Pancreas (tissue), 10 donors: ENCODE measurements at regions not wholly inside any gene's neighbourhood (a gene's known extent, or its start where the extent isn't known, plus 50 kb on each side); places are given as distances from the start of the nearest gene placed in this dataset.

ENCODE experiments used
- ATAC-seq, 4 donors: fragments of 200-7000 bp; cut with Tn5 transposase; one replicate each; pipeline versions ENCODE4 v1.8.0 to v1.9.1; 2020; ENCODE audit warnings: mild to moderate bottlenecking in 4 of 4, moderate library complexity in 4 of 4
- DNase-seq, 6 donors: peaks; one replicate each; pipeline ENCODE4 v3.0.0-alpha.2; 2020
- FAIRE-seq: peaks from 2 replicates; lab custom pipeline; 2012; peaks lifted over from hg19 to GRCh38; lab: Jason Lieb, UNC
- H3K27ac ChIP-seq, 4 donors: fragments of 200-600 bp; sonication (generic); 1 replicate in 3 of 4; 2 replicates in 1 of 4; pipeline versions ENCODE4 v1.5.0 to v1.8.0; 2020
- H3K27me3 ChIP-seq, 4 donors: fragments of 200-600 bp; one replicate each; pipeline ENCODE4 v1.8.0; 2021
- H3K36me3 ChIP-seq, 3 donors: fragments of 200-600 bp; sonication (generic) in 1 of 3; one replicate each; pipeline versions ENCODE4 v1.5.0 to v1.8.0; 2020 to 2021
- H3K4me1 ChIP-seq, 3 donors: fragments of 200-600 bp; one replicate each; pipeline ENCODE4 v1.8.0; 2021
- H3K4me3 ChIP-seq, 4 donors: fragments of 200-600 bp; sonication (generic) in 2 of 4; one replicate each; pipeline versions ENCODE4 v1.5.0 to v1.8.0; 2020 to 2021
- H3K9me3 ChIP-seq, 4 donors: fragments of 200-600 bp; one replicate each; pipeline ENCODE4 v1.8.0; 2021
- WGBS, 2 donors: extraction: QIAGEN DNeasy Blood & Tissue Kit; methylation state at CpG; one replicate each; pipeline ENCODE4 v1.1.7; 2013; 5-methylcytosine and 5-hydroxymethylcytosine counted together
- intact Hi-C, 3 donors: fragments of 100-400 bp; cut with DNase I; formaldehyde crosslinking; loops; one replicate each; pipeline versions ENCODE4 v1.11.1 to v1.14.2; 2022
- TF ChIP-seq, protein P1 (sequence below), 4 donors: fragments of 200-600 bp; sonication (generic) in 3 of 4; IDR thresholded peaks; one replicate each; pipeline versions ENCODE4 v1.5.0 to v1.8.0; 2021; ENCODE audit warnings: antibody characterized with exemption in 4 of 4
- donor health status: healthy with polysubstance abuse.
- donor health status: DM: no; HTN: no; CAD: no; lungs with moderate emphysema.
- donor health status: DM: no; HTN: no; CAD: no.
- donor health status: control.
- donor health status: control.
- donor health status: Bipolar disorder and iron deficiency.
- donor health status: DM: yes; HTN: yes; CAD: no.
- donor health status: DM: no; HTN: no; CAD: no.
- donor health status: DM: no; HTN: no; CAD: no.
- donor health status: DM: yes; HTN: yes; CAD: no.

DNA sequence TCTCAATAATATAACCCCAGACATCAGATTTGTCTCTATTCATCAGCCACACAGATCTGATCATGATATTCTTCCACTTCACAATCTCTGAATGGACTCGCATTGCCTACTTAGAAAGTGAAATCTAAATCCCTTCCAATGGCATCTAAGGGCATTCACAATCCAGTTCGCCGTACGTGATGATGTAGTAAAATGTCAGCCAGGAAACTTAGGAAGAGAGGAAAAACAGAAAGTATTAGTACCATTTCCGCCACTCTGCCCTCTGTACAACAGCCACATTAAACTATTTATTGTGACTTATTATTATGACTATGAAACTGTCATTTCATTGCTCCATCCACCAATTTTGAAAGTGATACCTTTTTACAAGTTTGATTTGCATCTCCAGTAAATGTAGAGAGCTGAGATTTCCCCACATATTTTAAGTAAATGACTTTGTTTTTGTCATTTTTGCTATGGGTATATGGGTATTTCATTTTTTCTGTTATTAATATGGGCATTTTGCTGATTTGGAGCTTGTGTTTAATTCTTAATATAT is 69.4 kb upstream of the SMIM36 start:
- 74 to 81% methylated on average over 5 of the region's 5 CpGs for WGBS, 2 donors
- Histone ChIP-seq H3K36me3 (no peaks in the 10 kb centered on the region), H3K4me3 (no peak overlapping the region), H3K4me1 (no peaks in the 10 kb centered on the region), H3K9me3 (no peaks in the 10 kb centered on the region), H3K27ac (no peak overlapping the region), H3K27me3 (no peaks in the 10 kb centered on the region)
- DNase-seq (no peak), FAIRE-seq (no peak), ATAC-seq (no peak)
- intact Hi-C loops = no loop called here
- TF ChIP-seq, protein P1, sequence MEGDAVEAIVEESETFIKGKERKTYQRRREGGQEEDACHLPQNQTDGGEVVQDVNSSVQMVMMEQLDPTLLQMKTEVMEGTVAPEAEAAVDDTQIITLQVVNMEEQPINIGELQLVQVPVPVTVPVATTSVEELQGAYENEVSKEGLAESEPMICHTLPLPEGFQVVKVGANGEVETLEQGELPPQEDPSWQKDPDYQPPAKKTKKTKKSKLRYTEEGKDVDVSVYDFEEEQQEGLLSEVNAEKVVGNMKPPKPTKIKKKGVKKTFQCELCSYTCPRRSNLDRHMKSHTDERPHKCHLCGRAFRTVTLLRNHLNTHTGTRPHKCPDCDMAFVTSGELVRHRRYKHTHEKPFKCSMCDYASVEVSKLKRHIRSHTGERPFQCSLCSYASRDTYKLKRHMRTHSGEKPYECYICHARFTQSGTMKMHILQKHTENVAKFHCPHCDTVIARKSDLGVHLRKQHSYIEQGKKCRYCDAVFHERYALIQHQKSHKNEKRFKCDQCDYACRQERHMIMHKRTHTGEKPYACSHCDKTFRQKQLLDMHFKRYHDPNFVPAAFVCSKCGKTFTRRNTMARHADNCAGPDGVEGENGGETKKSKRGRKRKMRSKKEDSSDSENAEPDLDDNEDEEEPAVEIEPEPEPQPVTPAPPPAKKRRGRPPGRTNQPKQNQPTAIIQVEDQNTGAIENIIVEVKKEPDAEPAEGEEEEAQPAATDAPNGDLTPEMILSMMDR (IDR thresholded peaks at IDR 0.05) = no peak

DNA sequence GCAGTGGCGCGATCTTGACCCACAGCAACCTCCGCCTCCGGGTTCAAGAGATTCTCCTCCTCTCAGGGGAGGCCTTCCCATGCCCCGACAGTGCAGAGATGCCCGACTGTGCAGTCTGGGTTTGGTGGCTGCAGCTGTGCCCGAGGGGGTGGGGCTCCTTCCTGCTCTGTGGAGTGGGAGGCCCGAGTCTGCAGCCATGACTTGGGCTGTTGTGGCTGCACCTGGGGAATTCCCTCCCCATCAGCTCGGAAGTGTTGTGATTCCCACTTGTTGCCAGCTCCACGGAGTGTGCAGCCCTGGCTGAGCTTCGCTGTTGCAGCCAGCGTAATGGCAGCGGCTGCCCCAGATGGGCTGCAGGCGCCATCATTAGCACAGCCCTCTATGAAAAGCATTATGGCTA is 66.4 kb upstream of the SMIM36 start:
- peak overlapping the region in 1 of 4 donors; percentile 21 for H3K4me3 ChIP-seq
- TF ChIP-seq, protein P1 (IDR thresholded peaks at IDR 0.05) = no peak
- intact Hi-C loops = no loop called here
- 62 to 71% methylated on average over 14 of the region's 14 CpGs for WGBS, 2 donors
- ATAC-seq (peak in 1 of 4 donors; percentile 50), DNase-seq (peak in 2 of 6 donors; percentile 13 to 28), FAIRE-seq (no peak)
- no peaks in the 10 kb centered on the region for H3K27me3 ChIP-seq
- peak overlapping the region in 1 of 4 donors; percentile 54 for H3K27ac ChIP-seq
- no peaks in the 10 kb centered on the region for H3K36me3 ChIP-seq
- H3K4me1 ChIP-seq = no peaks in the 10 kb centered on the region
- no peaks in the 10 kb centered on the region for H3K9me3 ChIP-seq

DNA sequence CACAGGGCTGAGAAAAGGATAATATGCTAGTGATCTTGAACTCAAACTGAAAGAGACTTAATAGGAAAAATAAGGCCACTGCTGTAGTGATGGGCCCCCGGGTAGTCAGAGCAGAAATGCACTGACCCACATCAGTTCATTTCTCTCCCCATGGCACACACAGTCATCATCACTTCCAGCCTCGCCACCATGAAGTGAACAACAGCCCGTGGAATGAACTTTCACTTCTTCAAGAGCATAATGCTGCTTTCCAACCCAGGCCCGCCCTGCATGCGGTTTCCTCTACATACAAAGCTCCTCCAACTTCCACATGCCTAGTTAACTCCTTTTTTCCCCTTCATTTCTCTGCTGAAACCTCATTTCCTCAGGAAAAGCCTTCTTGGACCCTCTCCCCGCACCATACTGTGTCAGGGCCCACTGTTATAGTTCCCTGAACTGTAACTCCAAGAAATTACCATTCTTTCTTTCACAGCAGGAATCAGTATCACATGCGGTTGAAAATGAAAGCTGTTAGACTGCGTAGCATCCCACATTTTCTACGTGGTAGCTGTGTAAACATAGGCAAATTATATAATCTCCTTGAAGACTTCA is 65.8 kb upstream of the SMIM36 start:
- H3K9me3 ChIP-seq = no peaks in the 10 kb centered on the region
- H3K4me3 ChIP-seq = peak overlapping the region in 1 of 4 donors; percentile 21
- H3K27me3 ChIP-seq = no peaks in the 10 kb centered on the region
- H3K27ac ChIP-seq = peak overlapping the region in 2 of 4 donors; percentile 50 to 54
- 50 to 54% methylated on average over 9 of the region's 9 CpGs for WGBS, 2 donors
- TF ChIP-seq, protein P1 (IDR thresholded peaks at IDR 0.05) = no peak
- FAIRE-seq (no peak), ATAC-seq (peak in 2 of 4 donors; percentile 76 to 80), DNase-seq (peak in 1 of 6 donors; percentile 33)
- intact Hi-C loops = no loop called here
- no peaks in the 10 kb centered on the region for H3K36me3 ChIP-seq
- H3K4me1 ChIP-seq = no peaks in the 10 kb centered on the region

DNA sequence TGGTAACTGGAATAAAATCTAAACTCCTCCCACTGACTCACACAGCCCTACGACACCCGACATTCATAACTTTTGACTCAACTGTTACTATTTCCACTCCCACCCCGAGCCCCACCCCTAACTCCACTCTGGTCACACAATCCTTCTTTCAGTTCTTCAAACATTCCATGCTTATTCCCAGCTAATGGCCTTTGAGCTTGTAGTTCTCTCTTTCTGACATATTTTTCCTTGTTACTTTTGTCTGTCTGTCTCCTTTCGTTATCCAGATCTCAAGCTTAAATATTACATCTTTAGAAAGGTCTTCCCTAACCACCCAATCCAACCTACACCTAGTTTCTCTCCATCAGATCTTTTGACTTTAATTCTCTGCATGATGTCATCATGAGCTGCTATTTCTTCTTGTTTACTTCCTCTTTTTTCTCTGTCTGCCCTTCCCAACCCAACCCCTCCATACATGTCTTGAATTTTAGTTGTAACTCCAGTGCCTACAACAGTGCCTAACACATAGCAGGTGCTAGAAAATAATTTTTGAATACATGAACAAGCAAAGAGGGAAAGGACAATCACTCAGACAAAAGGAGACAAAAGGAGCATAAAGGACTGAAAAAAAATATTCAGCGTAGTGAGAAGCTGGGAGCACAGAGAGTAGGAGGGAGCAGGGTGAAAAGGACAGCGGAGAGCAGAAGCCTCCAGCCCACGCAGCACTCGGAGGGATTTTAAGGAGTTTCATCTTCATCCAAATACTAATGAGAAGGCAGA is 65.2 kb upstream of the SMIM36 start:
- TF ChIP-seq, protein P1 (IDR thresholded peaks at IDR 0.05) = no peak
- H3K27ac ChIP-seq = peak overlapping the region in 2 of 4 donors; percentile 50 to 54
- no peaks in the 10 kb centered on the region for H3K36me3 ChIP-seq
- H3K9me3 ChIP-seq = no peaks in the 10 kb centered on the region
- ATAC-seq (peak in 2 of 4 donors; percentile 67 to 73), FAIRE-seq (no peak), DNase-seq (no peak)
- peak overlapping the region in 1 of 4 donors; percentile 21 for H3K4me3 ChIP-seq
- 47 to 50% methylated on average over 8 of the region's 8 CpGs for WGBS, 2 donors
- H3K4me1 ChIP-seq = no peaks in the 10 kb centered on the region
- no peaks in the 10 kb centered on the region for H3K27me3 ChIP-seq
- intact Hi-C loops = no loop called here
